Dermis microvascular lymphatic vessel endothelial cell (primary cell): ENCODE measurements at regions not wholly inside any gene's neighbourhood (a gene's known extent, or its start where the extent isn't known, plus 50 kb on each side); places are given as distances from the start of the nearest gene placed in this dataset.

Source experiments
- DNase-seq, 2 donors: peaks; one replicate each; pipeline versions ENCODE4 v3.0.0 to v3.0.0-alpha.2; 2010; ENCODE audit warnings: low read depth in 2 of 2

- DNase-seq = no peak
Measured at GRCh38 chr10:58140691-58141347, 126.9 kb downstream of the IPMK start.

DNA sequence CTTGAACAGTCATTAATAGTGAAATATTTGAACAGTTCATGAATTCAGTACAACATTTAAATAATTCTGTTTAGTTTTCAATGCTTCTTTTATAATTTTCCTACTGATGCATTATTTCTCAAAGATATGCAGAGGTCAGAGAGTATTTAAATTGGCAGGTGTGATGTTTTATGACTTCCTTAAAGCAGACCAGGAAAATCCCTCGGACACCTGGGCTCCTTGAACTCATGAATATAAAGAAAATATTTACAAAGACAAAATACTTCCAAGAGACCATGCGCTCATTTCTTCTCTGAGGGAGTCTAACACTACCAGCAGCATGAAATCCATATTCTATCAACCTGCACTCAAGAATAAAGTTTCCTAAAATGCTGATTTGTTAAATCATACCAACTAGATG lies 127.6 kb downstream of the IPMK start:
- DNase-seq = no peak

DNA sequence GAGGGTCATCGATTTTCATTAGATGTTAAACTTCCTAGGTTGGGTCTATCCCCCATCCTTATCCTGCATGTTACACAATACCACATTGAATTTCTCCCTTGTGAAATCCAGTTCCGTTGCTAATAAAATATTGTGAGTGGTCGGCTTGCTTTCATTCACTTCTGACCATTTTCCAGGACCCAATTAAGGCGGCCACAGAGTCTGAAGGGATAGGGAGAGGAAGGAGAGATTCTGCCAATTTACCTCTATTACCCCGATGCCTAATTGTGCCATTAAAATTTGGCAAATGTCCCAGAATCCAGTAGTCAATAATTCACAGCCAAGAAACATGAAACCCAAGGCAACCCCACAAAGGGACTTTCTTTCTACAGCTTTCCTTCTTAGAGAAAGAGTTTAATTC lies 129.9 kb downstream of the IPMK start:
- no peak for DNase-seq

GRCh38 chr10:58115218-58116050 lies 152.3 kb downstream of the IPMK start:
- no peak for DNase-seq

DNA sequence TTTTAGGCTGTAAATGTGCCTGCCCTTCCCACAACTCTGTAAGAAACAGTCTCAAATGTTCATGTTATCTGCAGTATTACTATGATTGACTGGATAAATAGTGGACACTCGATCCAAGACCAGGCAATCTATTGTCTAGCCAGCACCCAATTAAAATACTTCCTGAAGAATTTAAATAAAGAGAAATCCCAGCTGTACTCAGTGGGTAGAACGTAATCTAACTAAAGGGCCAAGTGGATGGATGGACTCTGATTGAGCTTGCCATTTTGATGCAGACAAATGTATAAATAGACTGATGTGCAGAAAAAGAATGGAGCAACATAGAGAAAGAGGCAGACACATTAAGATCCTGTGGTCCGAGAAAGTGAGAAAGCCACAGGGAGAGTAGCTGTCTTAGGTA lies 158.0 kb downstream of the IPMK start:
- DNase-seq = no peak

- DNase-seq = no peak
Measured at GRCh38 chr10:58107506-58107905, 160.2 kb downstream of the IPMK start.

DNA sequence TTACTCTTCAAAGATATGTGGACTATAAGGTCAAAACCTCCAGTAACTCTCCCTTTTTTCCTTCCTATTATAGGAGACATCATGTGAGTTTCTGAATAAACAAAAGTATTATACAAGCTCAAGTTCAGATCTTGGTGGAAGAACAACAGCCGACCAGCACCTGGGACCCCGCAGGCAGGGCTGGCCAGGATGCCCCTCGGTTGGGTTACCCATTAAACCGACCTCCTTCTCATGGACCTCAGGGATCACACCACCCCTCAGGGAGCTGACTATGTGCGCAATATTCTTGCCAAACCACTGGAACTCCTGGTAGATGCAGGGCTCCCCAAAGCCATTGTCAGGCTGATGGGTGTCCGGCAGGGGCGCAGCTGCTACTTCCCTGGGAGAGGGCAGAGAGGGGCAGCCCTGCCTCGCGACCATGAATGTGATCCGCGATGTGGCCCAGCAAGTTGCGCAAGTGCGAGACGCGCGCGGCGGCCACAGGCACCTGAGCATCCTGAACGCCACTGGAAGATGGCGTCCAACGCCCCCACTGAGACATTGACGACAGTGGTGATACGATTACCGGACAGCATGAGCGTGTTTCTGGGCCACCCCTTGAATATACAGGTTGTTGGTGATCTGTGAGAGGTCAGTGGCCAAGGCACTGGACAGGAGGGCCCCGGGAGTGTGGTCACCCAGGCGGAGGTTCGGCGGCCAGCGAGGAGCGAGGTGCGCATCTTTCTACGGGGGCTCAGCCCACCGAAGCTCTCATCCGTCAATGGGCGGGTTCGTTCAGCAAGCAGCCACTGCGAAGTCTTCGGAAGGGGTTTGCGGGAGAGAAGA lies 161.3 kb downstream of the IPMK start:
- no peak for DNase-seq

GRCh38 chr10:58104351-58104751 lies 163.3 kb downstream of the IPMK start:
- DNase-seq = no peak

GRCh38 chr10:58102897-58103296 lies 164.8 kb downstream of the IPMK start:
- DNase-seq = no peak

DNA sequence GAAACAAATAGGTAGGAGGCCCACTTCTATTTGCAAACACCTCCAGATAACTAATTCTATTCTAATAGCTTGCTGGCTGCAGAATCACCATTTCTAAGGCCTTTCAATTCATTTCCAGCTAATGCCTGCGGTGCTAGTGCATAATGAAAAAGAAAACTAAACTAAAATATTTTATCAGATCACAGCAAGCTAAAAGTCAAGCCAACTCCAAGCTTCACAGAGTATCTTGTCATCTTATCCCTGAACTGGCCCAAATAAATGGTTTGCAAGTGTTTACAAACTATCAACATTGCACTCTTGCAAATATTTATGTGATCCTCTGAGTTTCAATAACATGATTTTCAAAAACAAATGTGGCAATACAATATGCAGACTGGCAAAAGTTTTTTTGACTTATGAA lies 166.0 kb downstream of the IPMK start:
- DNase-seq = no peak

GRCh38 chr10:58094985-58095718 lies 172.5 kb downstream of the IPMK start:
- no peak for DNase-seq

DNA sequence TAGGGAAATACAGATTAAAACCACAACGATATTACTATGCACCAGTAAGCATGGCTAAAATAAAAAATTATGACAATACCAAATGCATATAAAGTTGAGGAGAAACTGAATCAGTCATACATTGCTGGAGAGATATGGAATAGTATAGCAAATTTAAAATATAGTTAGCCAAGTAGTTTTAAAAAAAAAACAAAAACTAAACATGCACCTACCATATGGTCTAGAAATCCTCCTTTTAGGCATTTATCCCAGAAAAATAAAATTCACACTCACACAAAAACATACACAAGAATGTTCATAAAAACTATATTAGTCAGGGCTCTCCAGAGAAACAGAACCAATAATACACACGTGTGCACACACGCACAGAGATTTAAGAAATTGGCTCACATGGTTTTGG lies 175.8 kb downstream of the IPMK start:
- DNase-seq = no peak

DNA sequence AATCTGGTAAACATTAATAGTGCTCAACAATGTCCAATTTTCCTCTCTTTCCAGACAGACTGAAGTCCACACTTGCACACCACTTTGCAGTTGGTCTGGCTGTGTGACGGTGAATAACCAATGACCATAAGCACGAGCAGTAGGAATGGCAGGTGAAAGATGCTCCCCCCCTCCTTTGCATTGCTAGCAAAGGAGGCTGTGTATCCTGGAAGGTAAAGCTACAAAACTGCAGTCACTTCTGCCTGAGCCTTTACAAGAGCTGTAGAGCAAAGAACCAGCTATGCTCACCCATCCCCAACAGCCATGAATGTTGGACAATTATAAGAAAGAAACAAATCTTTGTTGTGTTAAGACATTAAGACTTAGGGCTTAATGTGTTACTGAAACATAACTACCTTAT lies 178.0 kb downstream of the IPMK start:
- no peak for DNase-seq

DNA sequence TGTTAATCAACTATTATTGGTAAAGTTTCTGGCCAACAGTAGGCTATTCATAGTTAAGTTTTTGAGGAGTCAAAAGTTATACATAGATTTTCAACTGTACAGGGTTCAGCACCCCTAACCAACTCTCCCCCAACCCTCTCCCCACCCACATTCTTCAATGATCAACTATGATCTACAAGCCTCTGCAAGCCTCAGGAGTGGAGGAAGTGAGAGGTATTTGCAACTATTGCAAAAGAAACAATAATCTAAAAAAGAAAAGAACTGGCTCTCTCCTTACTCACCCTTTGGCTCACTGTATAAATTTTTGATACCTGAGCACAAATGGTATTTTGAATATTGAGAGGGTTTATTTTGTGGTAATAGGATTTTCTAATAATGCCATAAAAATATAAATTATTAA lies 179.8 kb downstream of the IPMK start:
- no peak for DNase-seq

DNA sequence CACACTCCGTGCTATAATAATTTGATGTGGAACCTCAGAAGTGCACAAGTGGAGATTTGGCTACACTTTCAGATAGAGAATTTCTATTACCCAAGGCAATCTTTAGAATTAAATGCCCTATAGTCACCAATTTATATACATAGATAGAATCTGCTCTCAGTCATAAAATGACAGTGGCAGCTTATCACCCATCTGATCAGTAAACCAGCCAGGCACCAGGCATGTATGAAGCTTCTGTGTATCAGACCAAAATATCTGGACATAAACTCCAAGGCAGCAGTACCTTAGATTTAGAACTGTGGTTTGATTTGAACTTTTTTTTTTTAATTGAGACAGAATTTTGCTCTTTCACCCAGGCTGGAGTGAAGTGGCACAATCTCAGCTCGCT lies 180.9 kb downstream of the IPMK start:
- no peak for DNase-seq

DNA sequence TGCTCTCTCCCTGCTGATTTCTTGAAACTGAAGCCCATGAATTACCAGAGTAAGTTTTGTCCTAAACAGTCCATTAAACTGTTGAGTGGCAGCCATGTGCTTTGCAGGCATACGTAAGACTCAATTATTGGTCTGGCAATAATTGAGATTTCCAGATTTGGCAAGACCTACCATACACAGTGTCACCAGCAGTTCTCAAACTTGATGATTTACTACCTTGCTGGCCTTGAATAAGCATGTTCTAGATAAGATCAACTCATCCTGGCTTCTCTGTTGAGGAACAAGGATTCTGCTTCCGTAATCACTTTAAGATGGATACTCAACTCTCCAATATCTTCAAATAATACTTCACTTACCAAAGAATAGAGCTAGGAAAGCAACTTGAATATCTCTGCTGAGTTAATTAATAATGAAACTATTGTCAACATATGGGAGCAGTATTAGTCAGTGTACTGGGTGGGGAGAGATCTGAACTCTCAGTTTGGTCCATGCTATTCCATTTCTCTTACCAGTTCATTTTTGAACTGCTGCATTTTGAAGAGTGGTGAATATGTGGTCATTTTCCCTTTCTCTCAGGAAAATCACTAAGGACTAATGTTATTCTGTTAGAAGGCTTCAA lies 181.4 kb downstream of the IPMK start:
- DNase-seq = no peak

GRCh38 chr10:58082248-58082647 lies 185.4 kb downstream of the IPMK start:
- DNase-seq = no peak

DNA sequence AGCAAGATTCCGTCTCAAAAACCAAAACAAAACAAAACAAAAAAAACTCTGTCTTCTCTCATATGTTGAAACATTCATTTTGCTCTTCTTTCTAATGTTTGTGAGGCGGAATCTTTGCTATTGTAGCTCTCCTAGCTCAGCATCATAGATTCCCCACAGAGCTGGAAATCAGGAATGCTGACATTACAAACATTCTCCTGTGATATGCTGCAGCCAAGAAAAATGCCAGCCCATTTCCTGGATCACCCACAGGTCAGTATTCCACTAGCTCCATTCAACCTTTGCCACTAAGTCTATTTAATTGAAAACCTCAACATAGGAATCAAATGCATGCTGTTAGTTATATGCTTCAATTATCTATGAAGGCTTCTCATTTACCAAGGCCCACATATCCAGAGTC lies 186.3 kb downstream of the IPMK start:
- no peak for DNase-seq

DNA sequence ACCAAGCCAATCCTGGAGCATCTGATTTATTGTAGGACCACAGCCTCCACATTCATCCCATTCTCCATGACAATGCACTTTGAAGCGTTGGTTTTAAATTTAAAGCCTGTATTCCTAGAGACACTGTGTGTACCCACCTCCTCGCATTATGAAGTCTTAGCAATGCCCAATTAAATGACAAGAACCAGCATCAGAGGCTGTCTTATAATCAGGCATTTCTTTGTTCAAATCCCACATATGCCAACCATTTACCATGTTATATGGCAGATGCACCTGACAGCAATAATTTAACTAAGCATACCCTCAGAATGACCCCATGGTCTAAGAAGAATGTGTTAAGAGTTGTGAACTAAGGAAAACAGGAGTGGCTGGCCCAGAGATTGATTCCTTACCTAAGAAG lies 188.2 kb downstream of the IPMK start:
- DNase-seq = no peak

DNA sequence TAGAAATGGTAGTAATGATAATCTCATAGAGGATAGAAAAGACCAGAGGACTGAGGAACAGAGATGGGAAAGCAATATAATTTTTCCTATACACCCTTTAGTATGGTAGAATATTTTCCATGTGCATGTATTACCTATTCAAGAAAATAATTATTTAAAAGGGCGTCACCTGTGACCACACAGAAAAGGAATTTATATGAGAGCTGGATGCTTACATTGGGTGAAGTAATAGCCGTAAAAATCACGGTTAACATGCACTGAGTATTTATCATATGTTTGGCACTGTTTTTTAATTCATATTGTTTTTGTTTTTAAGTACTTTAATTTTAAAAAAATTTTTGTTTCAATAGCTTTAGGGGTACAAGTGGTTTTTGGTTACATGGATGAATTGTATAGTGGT lies 195.1 kb downstream of the IPMK start:
- no peak for DNase-seq

- DNase-seq = no peak
Measured at GRCh38 chr10:58070956-58071355, 196.7 kb downstream of the IPMK start.
